ENCODE measurements at regions not wholly inside any gene's neighbourhood (a gene's known extent, or its start where the extent isn't known, plus 50 kb on each side); places are given as distances from the start of the nearest gene placed in this dataset.

GRCh38 chr3:95280711-95281352, 1218.0 kb downstream of the NSUN3 start:
- no peak for DNase-seq
- no peaks in the 10 kb centered on the region for H3K9me3 ChIP-seq (ENCODE audit: control insufficient read depth in 4 of 4, insufficient read depth in 3 of 4, low read length in 3 of 4)
- TF ChIP-seq CTCF (IDR thresholded peaks at IDR 0.05; ENCODE audit: control extremely low read depth, extremely low read depth), result no peak
- no peak for ATAC-seq (ENCODE audit: insufficient read depth, low FRiP score)
- H3K36me3 ChIP-seq (ENCODE audit: control insufficient read depth in 4 of 4, insufficient read depth in 4 of 4, low read length in 4 of 4), result no peaks in the 10 kb centered on the region
- H3K27me3 ChIP-seq (ENCODE audit: control insufficient read depth in 3 of 3, insufficient read depth in 3 of 3, low read length in 2 of 3), result no peaks in the 10 kb centered on the region
- no peaks in the 10 kb centered on the region for H3K4me1 ChIP-seq (ENCODE audit: control insufficient read depth in 5 of 5, insufficient read depth in 5 of 5, low read length in 5 of 5)
- no peak overlapping the region for H3K9ac ChIP-seq (ENCODE audit: insufficient read depth in 1 of 2, low read length in 2 of 2)
- no peak overlapping the region for H3K4me3 ChIP-seq
- H3K27ac ChIP-seq (ENCODE audit: low read depth in 1 of 2, low read length in 1 of 2), result no peak overlapping the region
- 56 to 75% methylated on average over 3 of the region's 3 CpGs for WGBS, 2 donors

DNA sequence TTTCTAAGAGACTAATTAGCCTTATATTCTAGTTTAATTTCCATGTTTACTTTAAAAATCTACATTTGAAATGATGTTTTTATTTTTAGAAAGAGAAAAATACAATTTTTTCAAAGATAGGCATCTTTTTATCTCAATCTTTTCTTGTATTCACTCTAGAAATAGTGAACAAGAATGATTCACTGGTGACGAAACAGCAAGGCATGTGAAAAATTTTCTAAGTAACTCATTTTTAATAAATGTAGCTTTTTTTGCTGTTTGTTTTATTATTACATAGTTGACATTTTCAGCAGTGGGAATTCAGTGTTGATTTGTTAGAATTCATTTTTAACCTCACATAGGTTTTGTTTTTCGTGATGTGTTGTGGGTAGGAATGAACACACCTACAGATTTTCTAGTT, 1226.4 kb downstream of the NSUN3 start:
- 86 to 91% methylated on average over 2 of the region's 2 CpGs for WGBS, 2 donors
- H3K4me3 ChIP-seq, result no peak overlapping the region
- no peaks in the 10 kb centered on the region for H3K36me3 ChIP-seq (ENCODE audit: control insufficient read depth in 4 of 4, insufficient read depth in 4 of 4, low read length in 4 of 4)
- no peak overlapping the region for H3K27ac ChIP-seq (ENCODE audit: low read depth in 1 of 2, low read length in 1 of 2)
- H3K9me3 ChIP-seq (ENCODE audit: control insufficient read depth in 4 of 4, insufficient read depth in 3 of 4, low read length in 3 of 4), result peaks cover 0 to 2% (median 0%) of the 10 kb centered on the region in 4 donors
- DNase-seq (no peak), ATAC-seq (ENCODE audit: insufficient read depth, low FRiP score) (no peak)
- no peaks in the 10 kb centered on the region for H3K4me1 ChIP-seq (ENCODE audit: control insufficient read depth in 5 of 5, insufficient read depth in 5 of 5, low read length in 5 of 5)
- no peak for TF ChIP-seq CTCF (IDR thresholded peaks at IDR 0.05; ENCODE audit: control extremely low read depth, extremely low read depth)
- H3K27me3 ChIP-seq (ENCODE audit: control insufficient read depth in 3 of 3, insufficient read depth in 3 of 3, low read length in 2 of 3), result no peaks in the 10 kb centered on the region
- no peak overlapping the region for H3K9ac ChIP-seq (ENCODE audit: insufficient read depth in 1 of 2, low read length in 2 of 2)

DNA sequence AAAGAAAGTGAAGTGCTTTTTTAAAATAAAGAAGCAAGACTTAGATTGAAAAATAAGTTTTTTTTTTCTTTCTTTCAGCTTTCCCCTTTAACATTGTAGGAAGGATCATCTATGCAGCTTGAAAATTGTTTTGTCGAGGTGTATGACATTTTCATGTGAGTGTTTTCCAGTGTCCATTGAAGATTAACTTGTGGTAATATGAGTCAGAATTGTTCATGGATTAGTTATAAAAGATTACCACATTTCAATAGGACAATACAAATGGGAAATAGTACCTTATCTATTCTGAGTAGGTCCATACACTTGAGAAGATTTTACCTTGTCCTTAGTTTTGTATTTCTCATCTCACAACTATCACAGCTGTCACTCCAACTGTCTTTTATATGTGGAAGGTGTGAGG, 1234.7 kb downstream of the NSUN3 start:
- Histone ChIP-seq H3K9ac (ENCODE audit: insufficient read depth in 1 of 2, low read length in 2 of 2) (no peak overlapping the region), H3K27me3 (ENCODE audit: control insufficient read depth in 3 of 3, insufficient read depth in 3 of 3, low read length in 2 of 3) (no peaks in the 10 kb centered on the region), H3K9me3 (ENCODE audit: control insufficient read depth in 4 of 4, insufficient read depth in 3 of 4, low read length in 3 of 4) (no peaks in the 10 kb centered on the region), H3K36me3 (ENCODE audit: control insufficient read depth in 4 of 4, insufficient read depth in 4 of 4, low read length in 4 of 4) (no peaks in the 10 kb centered on the region), H3K27ac (ENCODE audit: low read depth in 1 of 2, low read length in 1 of 2) (no peak overlapping the region), H3K4me3 (no peak overlapping the region), H3K4me1 (ENCODE audit: control insufficient read depth in 5 of 5, insufficient read depth in 5 of 5, low read length in 5 of 5) (no peaks in the 10 kb centered on the region)
- TF ChIP-seq CTCF (IDR thresholded peaks at IDR 0.05; ENCODE audit: control extremely low read depth, extremely low read depth), result no peak
- ATAC-seq (ENCODE audit: insufficient read depth, low FRiP score) (no peak), DNase-seq (no peak)
- 76 to 79% methylated on average over 1 of the region's 1 CpG for WGBS, 2 donors

GRCh38 chr3:95302044-95302443, 1239.2 kb downstream of the NSUN3 start:
- no peak overlapping the region for H3K9ac ChIP-seq (ENCODE audit: insufficient read depth in 1 of 2, low read length in 2 of 2)
- H3K4me3 ChIP-seq, result no peak overlapping the region
- H3K27me3 ChIP-seq (ENCODE audit: control insufficient read depth in 3 of 3, insufficient read depth in 3 of 3, low read length in 2 of 3), result no peaks in the 10 kb centered on the region
- DNase-seq, result peak in 1 of 3 donors; percentile 10
- no peaks in the 10 kb centered on the region for H3K36me3 ChIP-seq (ENCODE audit: control insufficient read depth in 4 of 4, insufficient read depth in 4 of 4, low read length in 4 of 4)
- H3K4me1 ChIP-seq (ENCODE audit: control insufficient read depth in 5 of 5, insufficient read depth in 5 of 5, low read length in 5 of 5), result no peaks in the 10 kb centered on the region
- no peak for ATAC-seq (ENCODE audit: insufficient read depth, low FRiP score)
- 72 to 76% methylated on average over 1 of the region's 1 CpG for WGBS, 2 donors
- TF ChIP-seq CTCF (IDR thresholded peaks at IDR 0.05; ENCODE audit: control extremely low read depth, extremely low read depth), result no peak
- H3K27ac ChIP-seq (ENCODE audit: low read depth in 1 of 2, low read length in 1 of 2), result no peak overlapping the region
- H3K9me3 ChIP-seq (ENCODE audit: control insufficient read depth in 4 of 4, insufficient read depth in 3 of 4, low read length in 3 of 4), result no peaks in the 10 kb centered on the region
